ENCODE measurements at regions not wholly inside any gene's neighbourhood (a gene's known extent, or its start where the extent isn't known, plus 50 kb on each side); places are given as distances from the start of the nearest gene placed in this dataset.

GRCh38 chr10:85032981-85033380 is 704.6 kb downstream of the CCSER2 start:
- TF ChIP-seq CTCF (conservative IDR thresholded peaks at IDR 0.05; ENCODE audit: low read depth in 2 of 2) (no peak), NANOG (IDR thresholded peaks at IDR 0.05; ENCODE audit: borderline replicate concordance) (no peak), ETS1 (IDR thresholded peaks at IDR 0.05) (no peak), REST (IDR thresholded peaks at IDR 0.05; ENCODE audit: unreplicated experiment) (no peak), EZH2 (IDR thresholded peaks at IDR 0.05; ENCODE audit: low read depth, unreplicated experiment) (no peak), CREB1 (CRISPR knock-in tag; IDR thresholded peaks at IDR 0.05; ENCODE audit: low read depth) (no peak), POLR2AphosphoS5 (IDR thresholded peaks at IDR 0.05; ENCODE audit: low read depth) (no peak), EZH2phosphoT487 (IDR thresholded peaks at IDR 0.05; ENCODE audit: unreplicated experiment) (no peak), ZNF462 (CRISPR knock-in tag; IDR thresholded peaks at IDR 0.05) (no peak), JUNB (IDR thresholded peaks at IDR 0.05; ENCODE audit: unreplicated experiment) (no peak), ZNF331 (CRISPR knock-in tag; IDR thresholded peaks at IDR 0.05; ENCODE audit: low read depth) (no peak), ZNF114 (CRISPR knock-in tag; IDR thresholded peaks at IDR 0.05) (no peak), STAT1 (IDR thresholded peaks at IDR 0.05; ENCODE audit: unreplicated experiment) (no peak)

Data from GM23338 (cell line).